Adipocyte (in vitro differentiated cells): ENCODE measurements at regions not wholly inside any gene's neighbourhood (a gene's known extent, or its start where the extent isn't known, plus 50 kb on each side); places are given as distances from the start of the nearest gene placed in this dataset.

Experiments
- DNase-seq: peaks from one replicate; pipeline ENCODE4 v3.0.0-alpha.2; 2015; ENCODE audit warnings: low read depth
- H3K27me3 ChIP-seq: replicated peaks from 2 replicates; pipeline ENCODE4 v1.7.0; 2013; ENCODE audit warnings: mild to moderate bottlenecking, low read length, moderate library complexity; ENCODE audit not compliant: control insufficient read depth, insufficient read depth
- H3K36me3 ChIP-seq: 2 replicates; pipeline ENCODE4 v1.7.0; 2013; ENCODE audit warnings: low read length, mild to moderate bottlenecking, moderate library complexity; ENCODE audit not compliant: control insufficient read depth, insufficient read depth, severe bottlenecking
- H3K4me1 ChIP-seq: 2 replicates; pipeline ENCODE4 v1.7.0; 2013; ENCODE audit warnings: mild to moderate bottlenecking, low read length, moderate library complexity; ENCODE audit not compliant: control insufficient read depth, insufficient read depth
- H3K4me3 ChIP-seq: 2 replicates; pipeline ENCODE4 v1.7.0; 2013; ENCODE audit warnings: mild to moderate bottlenecking, low read length, moderate library complexity
- H3K9ac ChIP-seq: 2 replicates; pipeline ENCODE4 v1.7.0; 2013; ENCODE audit warnings: mild to moderate bottlenecking, low read length, moderate library complexity
- H3K9me3 ChIP-seq: 2 replicates; pipeline ENCODE4 v1.7.0; 2013; ENCODE audit warnings: mild to moderate bottlenecking, low read length, moderate library complexity; ENCODE audit not compliant: control insufficient read depth

GRCh38 chr14:87465770-87466169, 527.2 kb downstream of the GALC start:
- Histone ChIP-seq H3K27me3 (no peaks in the 10 kb centered on the region), H3K4me1 (no peaks in the 10 kb centered on the region), H3K4me3 (no peak overlapping the region), H3K9me3 (no peaks in the 10 kb centered on the region), H3K36me3 (no peaks in the 10 kb centered on the region), H3K9ac (no peak overlapping the region)
- no peak for DNase-seq

- Histone ChIP-seq H3K9ac (no peak overlapping the region), H3K4me1 (no peaks in the 10 kb centered on the region), H3K9me3 (no peaks in the 10 kb centered on the region), H3K4me3 (no peak overlapping the region), H3K36me3 (no peaks in the 10 kb centered on the region), H3K27me3 (no peaks in the 10 kb centered on the region)
- DNase-seq = no peak
These were observed 531.3 kb downstream of the GALC start for GRCh38 chr14:87461704-87462103.

GRCh38 chr14:87457720-87458119, 535.3 kb downstream of the GALC start:
- H3K27me3 ChIP-seq = no peaks in the 10 kb centered on the region
- H3K4me1 ChIP-seq = no peaks in the 10 kb centered on the region
- H3K36me3 ChIP-seq = no peaks in the 10 kb centered on the region
- H3K4me3 ChIP-seq = peak overlapping the region; percentile 76
- H3K9me3 ChIP-seq = no peaks in the 10 kb centered on the region
- H3K9ac ChIP-seq = peak overlapping the region; percentile 75
- no peak for DNase-seq

GRCh38 chr14:87450193-87450592, 542.8 kb downstream of the GALC start:
- no peaks in the 10 kb centered on the region for H3K36me3 ChIP-seq
- H3K4me3 ChIP-seq = no peak overlapping the region
- H3K9ac ChIP-seq = no peak overlapping the region
- no peaks in the 10 kb centered on the region for H3K4me1 ChIP-seq
- no peaks in the 10 kb centered on the region for H3K27me3 ChIP-seq
- no peaks in the 10 kb centered on the region for H3K9me3 ChIP-seq
- no peak for DNase-seq

- no peak for DNase-seq
- Histone ChIP-seq H3K4me3 (no peak overlapping the region), H3K27me3 (no peaks in the 10 kb centered on the region), H3K9ac (no peak overlapping the region), H3K36me3 (no peaks in the 10 kb centered on the region), H3K4me1 (peaks cover 4% of the 10 kb centered on the region), H3K9me3 (no peaks in the 10 kb centered on the region)
These were observed 544.0 kb downstream of the GALC start for GRCh38 chr14:87449016-87449415.

- Histone ChIP-seq H3K9ac (no peak overlapping the region), H3K4me1 (peaks cover 12% of the 10 kb centered on the region), H3K36me3 (no peaks in the 10 kb centered on the region), H3K4me3 (no peak overlapping the region), H3K9me3 (no peaks in the 10 kb centered on the region), H3K27me3 (no peaks in the 10 kb centered on the region)
- DNase-seq = no peak
These were observed 549.2 kb downstream of the GALC start for GRCh38 chr14:87443787-87444186.

GRCh38 chr14:87443039-87443438, 549.9 kb downstream of the GALC start:
- Histone ChIP-seq H3K9me3 (no peaks in the 10 kb centered on the region), H3K36me3 (no peaks in the 10 kb centered on the region), H3K9ac (no peak overlapping the region), H3K27me3 (no peaks in the 10 kb centered on the region), H3K4me3 (no peak overlapping the region), H3K4me1 (peaks cover 12% of the 10 kb centered on the region)
- DNase-seq = no peak

GRCh38 chr14:87437158-87437557, 555.8 kb downstream of the GALC start:
- DNase-seq = no peak
- Histone ChIP-seq H3K36me3 (no peaks in the 10 kb centered on the region), H3K27me3 (no peaks in the 10 kb centered on the region), H3K9me3 (no peaks in the 10 kb centered on the region), H3K4me3 (no peak overlapping the region), H3K9ac (no peak overlapping the region), H3K4me1 (no peaks in the 10 kb centered on the region)

- Histone ChIP-seq H3K4me1 (peaks cover 10% of the 10 kb centered on the region), H3K27me3 (no peaks in the 10 kb centered on the region), H3K9ac (no peak overlapping the region), H3K9me3 (no peaks in the 10 kb centered on the region), H3K4me3 (no peak overlapping the region), H3K36me3 (no peaks in the 10 kb centered on the region)
- DNase-seq = no peak
These were observed 558.3 kb downstream of the GALC start for GRCh38 chr14:87434680-87435079.

- no peak overlapping the region for H3K9ac ChIP-seq
- DNase-seq = no peak
- no peak overlapping the region for H3K4me3 ChIP-seq
- H3K9me3 ChIP-seq = no peaks in the 10 kb centered on the region
- no peaks in the 10 kb centered on the region for H3K36me3 ChIP-seq
- H3K4me1 ChIP-seq = peaks cover 10% of the 10 kb centered on the region
- H3K27me3 ChIP-seq = no peaks in the 10 kb centered on the region
These were observed 559.0 kb downstream of the GALC start for GRCh38 chr14:87434011-87434410.

- no peak overlapping the region for H3K4me3 ChIP-seq
- no peaks in the 10 kb centered on the region for H3K9me3 ChIP-seq
- no peaks in the 10 kb centered on the region for H3K27me3 ChIP-seq
- H3K36me3 ChIP-seq = no peaks in the 10 kb centered on the region
- no peak overlapping the region for H3K9ac ChIP-seq
- peaks cover 10% of the 10 kb centered on the region for H3K4me1 ChIP-seq
- DNase-seq = no peak
These were observed 560.3 kb downstream of the GALC start for GRCh38 chr14:87432698-87433097.

- no peak for DNase-seq
- no peak overlapping the region for H3K4me3 ChIP-seq
- H3K9me3 ChIP-seq = no peaks in the 10 kb centered on the region
- no peaks in the 10 kb centered on the region for H3K27me3 ChIP-seq
- H3K36me3 ChIP-seq = no peaks in the 10 kb centered on the region
- H3K4me1 ChIP-seq = peaks cover 10% of the 10 kb centered on the region
- no peak overlapping the region for H3K9ac ChIP-seq
These were observed 562.2 kb downstream of the GALC start for GRCh38 chr14:87430810-87431209.
